Head of caudate nucleus (tissue), 42 donors: ENCODE measurements at regions not wholly inside any gene's neighbourhood (a gene's known extent, or its start where the extent isn't known, plus 50 kb on each side); places are given as distances from the start of the nearest gene placed in this dataset.
"Not testable (repeated sequence)": the region's sequence is repeated elsewhere in the genome, so short reads cannot be mapped to it uniquely, and the experiment has no call there.

Experiments
- DNase-seq, 42 donors: peaks; one replicate each; pipeline versions ENCODE4 v3.0.0 to v3.0.0-alpha.2; 2020 to 2021; ENCODE audit warnings: mixed read lengths in 7 of 42
- intact Hi-C: fragments of 100-400 bp; cut with DNase I; formaldehyde crosslinking; loops from one replicate; pipeline ENCODE4 v1.15.0; 2022

DNA sequence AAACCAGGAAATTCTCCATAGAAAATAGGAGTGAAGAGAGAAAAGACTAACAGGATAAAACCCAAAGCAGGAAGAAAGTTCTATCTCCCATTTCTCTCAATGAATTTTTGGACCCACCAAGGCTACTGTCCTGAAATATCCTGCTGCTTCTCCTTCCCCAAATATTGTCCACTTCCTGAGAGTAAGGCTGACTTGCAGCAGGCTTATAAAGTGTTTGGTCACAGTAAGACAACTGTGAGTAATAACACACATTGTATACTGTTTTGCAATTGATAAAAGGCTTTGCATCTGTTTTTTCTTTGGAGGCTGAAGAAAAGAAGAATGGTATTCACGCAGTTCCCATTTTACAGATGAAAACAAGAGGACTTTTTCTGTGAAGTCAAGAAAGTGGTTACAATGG, 52.8 kb downstream of the FOXD4L6 start:
- DNase-seq, intact Hi-C loops: not testable (repeated sequence)

GRCh38 chr9:41074356-41074942, 54.0 kb downstream of the FOXD4L6 start:
- intact Hi-C loops = not testable (repeated sequence)
- DNase-seq = peak in 36 of 42 donors; percentile 11 to 68 (median 33)

DNA sequence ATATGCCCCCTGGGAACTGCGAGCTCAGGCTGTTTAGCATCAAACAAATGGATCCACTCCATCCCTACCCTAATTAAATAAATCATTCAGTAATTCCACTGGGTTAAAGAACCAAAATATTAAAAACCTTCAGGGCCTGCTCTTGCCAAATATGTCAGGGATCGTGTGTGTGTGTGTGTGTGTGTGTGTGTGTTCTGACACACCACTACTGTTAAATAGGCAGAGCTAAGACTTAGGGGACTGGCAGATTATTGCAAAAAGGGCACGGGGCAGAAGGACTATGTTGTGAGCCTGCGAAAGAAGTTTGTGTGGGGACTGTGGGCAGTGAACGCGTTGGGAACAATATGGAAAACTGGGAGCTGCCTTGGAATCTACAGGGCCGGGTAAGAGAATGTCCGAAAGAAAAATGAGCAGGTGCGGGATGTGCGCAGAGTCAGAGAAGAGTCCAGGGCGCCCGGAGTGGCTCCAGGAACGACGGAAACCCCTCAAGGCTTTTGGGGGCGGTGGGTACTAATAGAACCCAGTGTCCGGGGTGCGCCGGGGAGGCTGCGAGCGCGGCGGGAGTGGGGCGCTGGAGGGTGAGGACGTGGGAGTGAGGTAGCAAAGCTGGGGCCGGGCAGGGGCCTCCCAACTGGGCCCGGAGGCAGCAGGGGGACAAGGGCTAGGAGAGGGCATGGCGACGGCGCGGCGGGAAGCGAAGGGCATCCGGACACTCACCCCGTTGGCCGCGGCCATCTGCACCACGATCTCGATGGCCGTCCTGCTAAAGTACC, 54.8 kb downstream of the FOXD4L6 start:
- DNase-seq = peak in 2 of 42 donors; percentile 25 to 37
- intact Hi-C loops = not testable (repeated sequence)

- peak in 6 of 42 donors; percentile 5 to 30 (median 20) for DNase-seq
- intact Hi-C loops = not testable (repeated sequence)
These were observed 64.2 kb downstream of the FOXD4L6 start for GRCh38 chr9:41064125-41064795.

GRCh38 chr9:41063243-41063642, 65.2 kb downstream of the FOXD4L6 start:
- intact Hi-C loops, DNase-seq: not testable (repeated sequence)

- DNase-seq, intact Hi-C loops: not testable (repeated sequence)
These were observed 68.9 kb downstream of the FOXD4L6 start for GRCh38 chr9:41059603-41060002.

DNA sequence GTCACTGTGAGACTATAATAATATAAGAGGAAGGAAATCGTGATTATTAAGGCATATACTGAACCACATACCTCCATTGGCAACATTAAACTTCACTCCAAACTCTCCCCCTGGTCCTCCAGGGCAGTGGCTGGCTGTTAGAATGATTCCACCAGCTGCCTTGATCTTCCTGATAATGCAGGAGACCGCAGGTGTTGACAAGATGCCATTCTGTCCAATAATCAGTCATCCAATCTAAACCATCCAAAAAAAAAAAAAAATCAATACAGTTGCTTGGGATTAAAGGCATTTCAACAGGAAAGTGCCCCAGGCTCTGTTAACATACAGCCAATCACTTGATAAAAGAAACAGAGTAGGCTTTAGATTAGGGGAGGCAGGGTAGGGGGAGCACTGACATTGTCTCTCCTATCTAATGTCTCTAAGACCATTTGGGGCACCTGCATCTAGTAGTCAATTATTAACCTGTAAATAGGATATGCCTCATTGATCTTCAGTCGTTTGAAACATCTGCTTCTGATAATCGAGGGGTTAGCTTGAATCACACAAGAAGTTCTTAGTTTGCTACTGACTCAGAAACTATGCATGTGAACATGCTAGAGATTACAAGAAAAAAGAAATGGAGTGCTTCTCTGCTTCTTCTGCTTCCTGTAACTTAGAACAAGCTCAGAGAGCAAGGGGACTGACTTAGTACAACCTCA, 74.7 kb downstream of the FOXD4L6 start:
- intact Hi-C loops, DNase-seq: not testable (repeated sequence)

GRCh38 chr9:41048672-41049071, 79.8 kb downstream of the FOXD4L6 start:
- intact Hi-C loops, DNase-seq: not testable (repeated sequence)

DNA sequence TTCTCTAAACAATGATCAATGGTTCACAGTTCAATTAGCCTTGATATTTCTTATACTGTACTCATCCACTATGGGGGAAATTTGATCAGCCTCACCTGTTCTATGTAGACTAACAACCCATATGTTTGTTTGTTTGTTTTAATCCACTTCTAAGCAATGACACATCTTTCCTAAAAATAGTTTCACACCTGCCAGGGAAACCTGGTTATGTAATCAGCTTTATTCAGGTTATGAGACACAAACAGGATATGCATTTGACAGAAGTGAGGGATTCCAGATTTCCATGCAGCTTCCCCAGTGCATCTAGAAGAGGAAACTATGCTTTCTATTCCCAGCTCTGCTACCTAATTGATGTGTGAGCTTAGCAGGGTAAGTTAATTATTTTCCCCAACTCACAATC, 80.7 kb downstream of the FOXD4L6 start:
- DNase-seq, intact Hi-C loops: not testable (repeated sequence)

DNA sequence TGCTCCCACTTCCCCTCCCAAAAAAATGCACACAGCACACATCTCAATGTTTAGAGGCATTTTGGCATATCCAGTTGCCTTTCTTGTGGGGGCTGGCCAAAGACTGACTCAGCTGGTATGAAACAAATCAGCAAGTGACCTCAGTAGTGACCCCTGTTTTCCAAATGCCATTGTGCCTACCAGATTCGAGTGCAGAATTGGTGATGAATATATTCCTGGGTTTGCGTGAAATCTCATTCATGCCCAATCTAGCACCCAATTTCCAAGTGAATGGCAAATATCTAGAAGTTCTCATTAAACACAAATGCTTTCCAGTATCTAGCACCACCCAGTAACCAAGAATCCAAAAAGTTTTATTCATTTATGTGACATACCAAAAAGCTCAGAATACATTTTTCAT, 83.6 kb downstream of the FOXD4L6 start:
- intact Hi-C loops, DNase-seq: not testable (repeated sequence)

DNA sequence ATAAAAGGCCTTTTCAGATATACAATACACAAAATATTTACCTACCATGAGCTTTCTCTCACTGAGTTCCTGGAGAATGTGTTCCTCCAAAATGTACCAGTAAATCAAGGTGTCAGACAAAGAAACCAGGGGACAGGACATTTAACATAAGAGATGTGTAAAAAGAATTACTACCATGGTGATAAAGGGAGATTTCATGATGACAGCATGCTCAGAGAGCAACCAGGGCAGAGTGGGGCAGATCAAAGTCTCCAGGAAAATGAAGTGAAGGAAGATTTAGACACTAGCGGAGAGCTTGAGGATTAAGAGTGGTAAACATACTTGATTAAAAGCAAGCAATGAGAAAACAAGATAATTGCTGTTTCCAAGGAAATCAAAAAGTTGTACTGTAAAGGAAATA, 85.0 kb downstream of the FOXD4L6 start:
- intact Hi-C loops = not testable (repeated sequence)

GRCh38 chr9:41042111-41042510, 86.4 kb downstream of the FOXD4L6 start:
- DNase-seq, intact Hi-C loops: not testable (repeated sequence)

More for the DNA sequence above, 85.0 kb downstream of the FOXD4L6 start:
- DNase-seq = not testable (repeated sequence)

DNA sequence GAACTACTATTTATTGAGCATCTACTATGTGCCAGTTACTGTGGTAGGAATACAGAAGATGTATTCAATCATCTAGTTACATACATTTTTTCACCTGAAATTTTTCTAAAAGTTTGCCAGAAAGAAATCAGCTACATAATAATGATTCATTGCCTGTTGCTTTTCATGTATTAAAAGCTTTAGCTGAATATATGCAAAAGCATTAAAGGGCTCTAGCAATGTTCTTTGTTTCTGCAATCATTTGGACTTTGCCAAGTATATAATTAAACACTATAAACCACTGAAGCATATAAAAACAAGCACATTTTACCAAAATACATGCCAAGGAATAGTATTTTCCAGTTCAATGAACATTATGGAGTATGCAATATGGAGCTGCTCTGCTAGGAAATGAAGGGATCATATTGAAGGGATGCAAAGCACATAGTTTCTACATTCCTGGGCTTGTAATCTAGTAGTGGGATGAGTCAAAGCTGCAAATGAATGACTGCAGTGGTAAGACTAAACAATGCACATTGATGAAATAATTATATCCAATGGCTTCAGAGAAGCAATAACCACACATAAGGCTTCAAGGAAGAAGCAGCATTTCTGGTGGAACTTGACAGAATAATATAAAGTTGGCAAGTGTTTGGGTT, 87.7 kb downstream of the FOXD4L6 start:
- intact Hi-C loops = not testable (repeated sequence)

GRCh38 chr9:41035276-41035675, 93.2 kb downstream of the FOXD4L6 start:
- intact Hi-C loops = not testable (repeated sequence)

More for the DNA sequence above, 87.7 kb downstream of the FOXD4L6 start:
- not testable (repeated sequence) for DNase-seq

GRCh38 chr9:41034699-41035197, 93.7 kb downstream of the FOXD4L6 start:
- intact Hi-C loops = not testable (repeated sequence)

More at GRCh38 chr9:41035276-41035675, 93.2 kb downstream of the FOXD4L6 start:
- not testable (repeated sequence) for DNase-seq

GRCh38 chr9:41033877-41034276, 94.6 kb downstream of the FOXD4L6 start:
- DNase-seq, intact Hi-C loops: not testable (repeated sequence)

More at GRCh38 chr9:41034699-41035197, 93.7 kb downstream of the FOXD4L6 start:
- peak in 2 of 42 donors; percentile 27 to 32 for DNase-seq

DNA sequence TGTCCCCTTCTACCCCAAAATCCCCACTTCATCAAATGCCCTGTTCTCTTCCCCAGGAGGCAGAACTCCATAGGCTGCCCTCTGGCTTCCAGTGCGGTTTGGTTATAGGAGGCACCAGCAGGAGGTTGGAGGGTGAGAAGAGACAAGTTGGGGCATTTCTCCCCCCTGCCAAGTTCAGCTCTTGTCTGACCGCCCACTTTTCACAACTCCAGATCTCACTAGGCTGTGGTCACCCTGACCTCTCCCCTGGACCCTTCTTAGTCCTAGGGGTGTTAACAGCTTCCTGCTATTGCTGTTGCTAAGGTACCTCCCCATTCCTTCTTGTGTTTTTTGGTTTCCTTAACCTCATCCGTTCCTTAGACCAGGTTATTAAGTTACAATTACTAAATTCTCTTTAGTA, 95.1 kb downstream of the FOXD4L6 start:
- DNase-seq, intact Hi-C loops: not testable (repeated sequence)

DNA sequence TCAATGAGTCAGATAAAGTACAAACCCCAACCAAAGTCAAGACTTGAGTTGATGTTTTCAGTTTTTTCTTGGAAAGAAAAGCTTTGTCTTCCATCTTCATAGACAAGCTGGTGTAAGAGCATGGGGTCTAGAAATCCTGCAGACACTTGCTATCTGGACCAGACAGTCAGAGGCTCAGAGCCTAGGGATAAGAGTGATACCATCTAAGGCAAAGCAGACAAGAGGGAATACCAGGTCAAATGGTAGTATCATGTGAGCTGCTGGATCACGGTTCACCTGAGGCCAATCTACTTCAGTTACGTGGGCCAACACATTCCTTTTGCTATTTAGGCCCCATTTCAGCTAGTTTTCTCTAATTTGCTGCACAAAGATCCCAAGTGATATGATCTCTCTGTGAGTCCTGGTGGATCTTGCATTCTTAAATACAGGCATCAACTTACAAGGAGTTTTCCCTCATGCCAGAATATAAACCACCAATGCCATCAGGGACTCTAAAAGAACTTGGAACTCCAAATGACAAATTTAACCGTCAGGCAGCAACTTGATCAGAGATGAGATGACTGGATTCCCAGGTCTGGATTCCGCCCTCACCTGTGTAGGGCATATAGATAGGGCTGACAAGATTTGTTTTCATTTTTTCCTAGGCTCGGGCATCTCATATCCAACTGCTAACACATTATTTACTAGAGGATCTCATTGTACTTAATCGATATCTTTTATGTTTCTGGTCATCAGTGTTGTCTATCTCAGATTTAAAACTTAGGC, 101.4 kb downstream of the FOXD4L6 start:
- DNase-seq, intact Hi-C loops: not testable (repeated sequence)
